Peyer's patch (tissue), 4 donors: ENCODE measurements at regions not wholly inside any gene's neighbourhood (a gene's known extent, or its start where the extent isn't known, plus 50 kb on each side); places are given as distances from the start of the nearest gene placed in this dataset.

Experiments used
- POLR2A ChIP-seq, 2 donors: fragments of 450-650 bp; IDR thresholded peaks; one replicate each; pipeline ENCODE4 v1.5.1; 2017; ENCODE audit warnings: antibody characterized with exemption in 2 of 2, mild to moderate bottlenecking in 2 of 2, moderate library complexity in 2 of 2
- TF ChIP-seq, protein P1 (sequence below), 6 experiments: fragments of 450-650 bp in 4 of 6; fragments of 200-600 bp in 2 of 6; sonication (generic) in 1 of 6; IDR thresholded peaks; one replicate each; pipeline ENCODE4 v1.5.1; 2017 to 2019; ENCODE audit warnings: antibody characterized with exemption in 6 of 6, mild to moderate bottlenecking in 3 of 6, moderate library complexity in 1 of 6

DNA sequence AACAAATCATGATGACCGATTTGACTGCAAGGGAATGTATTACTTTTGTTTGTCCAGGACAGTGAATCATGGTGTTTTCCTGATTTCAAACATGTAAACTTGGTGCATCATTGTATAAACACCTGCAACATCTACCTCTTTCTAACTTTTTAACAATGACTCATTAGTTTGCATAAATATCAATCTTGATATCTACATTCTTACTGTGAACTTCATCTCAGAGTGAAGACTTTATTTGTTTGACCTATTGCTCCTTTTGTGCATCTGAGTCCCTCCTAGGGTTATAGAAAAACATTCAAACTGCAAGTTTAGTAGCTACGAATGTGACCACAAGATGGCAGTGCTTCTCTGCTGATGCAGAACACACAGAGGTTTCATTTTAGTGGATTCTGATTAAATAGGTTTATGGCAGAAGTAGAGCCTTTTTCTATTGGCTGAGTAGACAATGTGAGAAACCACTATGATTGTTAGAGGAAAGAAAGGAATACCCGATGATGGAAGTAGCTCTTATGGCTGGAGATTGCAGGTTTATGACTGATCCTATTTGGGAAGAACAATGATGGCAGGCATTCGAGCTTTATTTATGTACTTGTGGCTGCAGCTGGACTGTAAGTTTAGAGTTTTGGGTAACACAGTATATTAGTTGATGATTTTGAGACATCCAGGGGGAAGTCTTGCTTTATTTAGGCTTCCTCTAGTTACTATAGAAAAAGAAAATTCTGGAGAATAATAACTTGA lies 244.2 kb upstream of the OR4E1 start:
- TF ChIP-seq, protein P1, sequence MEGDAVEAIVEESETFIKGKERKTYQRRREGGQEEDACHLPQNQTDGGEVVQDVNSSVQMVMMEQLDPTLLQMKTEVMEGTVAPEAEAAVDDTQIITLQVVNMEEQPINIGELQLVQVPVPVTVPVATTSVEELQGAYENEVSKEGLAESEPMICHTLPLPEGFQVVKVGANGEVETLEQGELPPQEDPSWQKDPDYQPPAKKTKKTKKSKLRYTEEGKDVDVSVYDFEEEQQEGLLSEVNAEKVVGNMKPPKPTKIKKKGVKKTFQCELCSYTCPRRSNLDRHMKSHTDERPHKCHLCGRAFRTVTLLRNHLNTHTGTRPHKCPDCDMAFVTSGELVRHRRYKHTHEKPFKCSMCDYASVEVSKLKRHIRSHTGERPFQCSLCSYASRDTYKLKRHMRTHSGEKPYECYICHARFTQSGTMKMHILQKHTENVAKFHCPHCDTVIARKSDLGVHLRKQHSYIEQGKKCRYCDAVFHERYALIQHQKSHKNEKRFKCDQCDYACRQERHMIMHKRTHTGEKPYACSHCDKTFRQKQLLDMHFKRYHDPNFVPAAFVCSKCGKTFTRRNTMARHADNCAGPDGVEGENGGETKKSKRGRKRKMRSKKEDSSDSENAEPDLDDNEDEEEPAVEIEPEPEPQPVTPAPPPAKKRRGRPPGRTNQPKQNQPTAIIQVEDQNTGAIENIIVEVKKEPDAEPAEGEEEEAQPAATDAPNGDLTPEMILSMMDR (IDR thresholded peaks at IDR 0.05) = peak; percentile 41 to 74 (median 56)
- TF ChIP-seq POLR2A (IDR thresholded peaks at IDR 0.05) = no peak
